Lower lobe of right lung (tissue), 2 donors: ENCODE measurements at regions not wholly inside any gene's neighbourhood (a gene's known extent, or its start where the extent isn't known, plus 50 kb on each side); places are given as distances from the start of the nearest gene placed in this dataset.
A peak's percentile ranks its signal among the peaks of the same experiment; 100 is the strongest.

Source experiments
- ATAC-seq, 2 donors: fragments of 200-7000 bp; cut with Tn5 transposase; one replicate each; pipeline ENCODE4 v1.9.1; 2020 to 2022; ENCODE audit warnings: mild to moderate bottlenecking in 2 of 2, moderate library complexity in 2 of 2
- DNase-seq: peaks from one replicate; pipeline ENCODE4 v3.0.0-alpha.2; 2020
- H3K27ac ChIP-seq: fragments of 200-600 bp; one replicate; pipeline ENCODE4 v1.8.0; 2022
- H3K27me3 ChIP-seq: fragments of 200-600 bp; one replicate; pipeline ENCODE4 v1.8.0; 2022; ENCODE audit warnings: low read depth
- H3K36me3 ChIP-seq: fragments of 200-600 bp; one replicate; pipeline ENCODE4 v1.8.0; 2022; ENCODE audit warnings: mild to moderate bottlenecking
- H3K4me1 ChIP-seq: fragments of 200-600 bp; one replicate; pipeline ENCODE4 v1.8.0; 2022
- H3K4me3 ChIP-seq: fragments of 200-600 bp; one replicate; pipeline ENCODE4 v1.8.0; 2022; ENCODE audit warnings: mild to moderate bottlenecking
- H3K9me3 ChIP-seq: fragments of 200-600 bp; one replicate; pipeline ENCODE4 v1.8.0; 2022
- intact Hi-C: fragments of 100-400 bp; cut with DNase I; formaldehyde crosslinking; loops from one replicate; pipeline ENCODE4 v1.11.0; 2022
- TF ChIP-seq, protein P1 (sequence below): fragments of 200-600 bp; IDR thresholded peaks from one replicate; pipeline ENCODE4 v1.8.0; 2022; ENCODE audit warnings: antibody characterized with exemption, mild to moderate bottlenecking
- donor health status: DM: no; HTN: yes; CAD: no; lungs with severe emphysema.

DNA sequence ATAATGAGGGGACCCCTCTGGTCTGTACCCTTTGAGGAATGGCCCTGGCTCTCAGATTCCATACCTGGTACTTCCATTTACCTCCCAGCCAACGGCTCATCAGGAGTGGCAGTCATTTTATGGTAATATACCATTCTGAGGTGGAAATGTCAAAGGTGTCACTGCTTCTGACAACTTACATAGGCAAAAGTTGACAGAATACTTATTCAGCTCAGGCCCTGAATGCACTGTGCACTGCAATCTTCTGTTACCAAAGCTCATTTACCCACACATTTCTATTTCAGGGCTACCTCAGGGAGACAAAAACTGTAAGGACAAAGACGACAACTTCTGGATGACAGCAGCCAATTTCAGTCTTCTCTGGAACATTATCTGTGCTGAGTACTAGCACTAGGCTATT, 212.2 kb upstream of the TMEM260 start:
- DNase-seq (no peak), ATAC-seq (no peak)
- TF ChIP-seq, protein P1, sequence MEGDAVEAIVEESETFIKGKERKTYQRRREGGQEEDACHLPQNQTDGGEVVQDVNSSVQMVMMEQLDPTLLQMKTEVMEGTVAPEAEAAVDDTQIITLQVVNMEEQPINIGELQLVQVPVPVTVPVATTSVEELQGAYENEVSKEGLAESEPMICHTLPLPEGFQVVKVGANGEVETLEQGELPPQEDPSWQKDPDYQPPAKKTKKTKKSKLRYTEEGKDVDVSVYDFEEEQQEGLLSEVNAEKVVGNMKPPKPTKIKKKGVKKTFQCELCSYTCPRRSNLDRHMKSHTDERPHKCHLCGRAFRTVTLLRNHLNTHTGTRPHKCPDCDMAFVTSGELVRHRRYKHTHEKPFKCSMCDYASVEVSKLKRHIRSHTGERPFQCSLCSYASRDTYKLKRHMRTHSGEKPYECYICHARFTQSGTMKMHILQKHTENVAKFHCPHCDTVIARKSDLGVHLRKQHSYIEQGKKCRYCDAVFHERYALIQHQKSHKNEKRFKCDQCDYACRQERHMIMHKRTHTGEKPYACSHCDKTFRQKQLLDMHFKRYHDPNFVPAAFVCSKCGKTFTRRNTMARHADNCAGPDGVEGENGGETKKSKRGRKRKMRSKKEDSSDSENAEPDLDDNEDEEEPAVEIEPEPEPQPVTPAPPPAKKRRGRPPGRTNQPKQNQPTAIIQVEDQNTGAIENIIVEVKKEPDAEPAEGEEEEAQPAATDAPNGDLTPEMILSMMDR: no peak
- Histone ChIP-seq H3K4me1 (no peaks in the 10 kb centered on the region), H3K9me3 (peaks cover 11% of the 10 kb centered on the region), H3K36me3 (no peaks in the 10 kb centered on the region), H3K4me3 (no peak overlapping the region), H3K27ac (no peak overlapping the region), H3K27me3 (no peaks in the 10 kb centered on the region)
- intact Hi-C loops: no loop called here

DNA sequence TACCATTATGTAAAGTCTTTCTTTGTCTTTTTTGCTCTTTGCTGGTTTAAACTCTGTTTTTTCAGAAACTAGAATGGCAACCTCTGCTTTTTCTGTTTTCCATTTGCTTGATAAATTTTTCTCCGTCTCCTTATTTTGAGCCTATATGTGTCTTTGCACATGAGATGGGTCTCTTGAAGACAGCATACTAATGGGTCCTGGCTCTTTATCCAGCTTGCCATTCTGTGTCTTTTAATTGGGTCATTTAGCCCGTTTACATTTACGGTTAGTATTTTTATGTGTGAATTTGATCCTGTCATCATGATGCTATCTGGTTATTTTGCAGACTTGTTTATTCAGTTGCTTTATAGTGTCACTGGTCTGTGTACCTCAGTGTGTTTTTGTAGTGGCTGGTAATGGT, 207.9 kb upstream of the TMEM260 start:
- Histone ChIP-seq H3K9me3 (peaks cover 11% of the 10 kb centered on the region), H3K4me1 (no peaks in the 10 kb centered on the region), H3K27me3 (no peaks in the 10 kb centered on the region), H3K27ac (no peak overlapping the region), H3K4me3 (no peak overlapping the region), H3K36me3 (no peaks in the 10 kb centered on the region)
- ATAC-seq (no peak), DNase-seq (no peak)
- TF ChIP-seq, protein P1: no peak
- intact Hi-C loops: no loop called here

GRCh38 chr14:56374421-56374820, 205.2 kb upstream of the TMEM260 start:
- no peak for ATAC-seq
- H3K36me3 ChIP-seq: no peaks in the 10 kb centered on the region
- no peaks in the 10 kb centered on the region for H3K27me3 ChIP-seq
- intact Hi-C loops: no loop called here
- peaks cover 11% of the 10 kb centered on the region for H3K9me3 ChIP-seq
- no peak overlapping the region for H3K4me3 ChIP-seq
- no peak for DNase-seq
- peaks cover 19% of the 10 kb centered on the region for H3K4me1 ChIP-seq
- H3K27ac ChIP-seq: no peak overlapping the region
- TF ChIP-seq, protein P1: no peak

DNA sequence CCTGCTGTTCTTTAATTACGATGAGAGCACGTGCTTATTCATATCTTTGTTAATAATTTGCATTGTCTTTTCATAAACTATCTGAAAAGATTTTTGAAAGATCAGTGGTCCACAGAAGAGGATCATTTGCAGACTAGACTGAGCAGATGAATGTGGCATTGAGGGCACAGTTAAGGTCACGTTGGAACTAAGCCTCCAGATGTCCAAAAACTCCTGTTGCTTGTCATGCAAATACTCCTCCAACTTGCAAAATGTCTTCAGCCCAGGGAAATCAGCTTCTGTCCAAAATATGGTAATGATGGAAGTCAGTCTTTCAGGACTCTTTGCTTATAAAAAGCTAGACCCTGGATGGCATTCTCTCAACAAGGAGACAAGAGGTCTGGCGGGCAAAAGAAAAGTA, 201.6 kb upstream of the TMEM260 start:
- Histone ChIP-seq H3K27me3 (no peaks in the 10 kb centered on the region), H3K4me3 (no peak overlapping the region), H3K4me1 (peaks cover 21% of the 10 kb centered on the region), H3K9me3 (peaks cover 1% of the 10 kb centered on the region), H3K27ac (peak overlapping the region; percentile 16), H3K36me3 (no peaks in the 10 kb centered on the region)
- intact Hi-C loops: no loop called here
- no peak for DNase-seq
- TF ChIP-seq, protein P1: no peak
- ATAC-seq: no peak

DNA sequence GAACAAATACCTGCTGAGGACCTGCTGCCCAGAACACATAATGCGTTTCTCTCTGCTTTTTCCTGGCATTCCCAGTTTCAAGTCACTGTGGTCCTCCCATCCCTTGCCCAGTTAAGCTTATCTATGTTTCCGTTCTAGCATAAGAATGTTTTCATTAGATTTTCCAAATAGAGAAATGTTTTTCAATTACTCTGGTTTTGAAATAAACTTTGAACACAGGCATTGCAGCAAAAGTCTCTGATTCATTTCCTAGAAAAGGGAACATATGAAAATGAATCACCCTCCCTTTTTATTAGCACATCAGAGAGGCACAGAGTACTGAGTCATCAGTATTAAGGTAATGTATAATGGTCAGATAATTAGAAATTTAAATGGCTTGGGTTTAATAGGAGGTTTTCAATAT, 201.1 kb upstream of the TMEM260 start:
- H3K9me3 ChIP-seq: peaks cover 6% of the 10 kb centered on the region
- H3K27me3 ChIP-seq: no peaks in the 10 kb centered on the region
- peaks cover 21% of the 10 kb centered on the region for H3K4me1 ChIP-seq
- intact Hi-C loops: no loop called here
- H3K36me3 ChIP-seq: no peaks in the 10 kb centered on the region
- ATAC-seq (peak; percentile 51 to 70), DNase-seq (no peak)
- TF ChIP-seq, protein P1: no peak
- H3K4me3 ChIP-seq: no peak overlapping the region
- peak overlapping the region; percentile 16 for H3K27ac ChIP-seq

GRCh38 chr14:56379956-56380355, 199.6 kb upstream of the TMEM260 start:
- H3K27ac ChIP-seq: no peak overlapping the region
- peaks cover 21% of the 10 kb centered on the region for H3K4me1 ChIP-seq
- no peaks in the 10 kb centered on the region for H3K36me3 ChIP-seq
- peak; percentile 43 to 47 for ATAC-seq
- TF ChIP-seq, protein P1: no peak
- peaks cover 7% of the 10 kb centered on the region for H3K9me3 ChIP-seq
- H3K27me3 ChIP-seq: no peaks in the 10 kb centered on the region
- H3K4me3 ChIP-seq: no peak overlapping the region
- DNase-seq: no peak
- intact Hi-C loops: no loop called here
